SU-DHL-6 (cell line): ENCODE measurements at regions not wholly inside any gene's neighbourhood (a gene's known extent, or its start where the extent isn't known, plus 50 kb on each side); places are given as distances from the start of the nearest gene placed in this dataset.
A peak's percentile ranks its signal among the peaks of the same experiment; 100 is the strongest.
"Not testable (repeated sequence)": the region's sequence is repeated elsewhere in the genome, so short reads cannot be mapped to it uniquely, and the experiment has no call there.

ENCODE experiments used
- H2AFZ ChIP-seq: fragments of 200-600 bp; sonication (generic); 2 replicates; pipeline ENCODE4 v1.6.1; 2014; ENCODE audit warnings: low read depth, mild to moderate bottlenecking, moderate library complexity, mixed read lengths, antibody characterized with exemption, low read length; ENCODE audit not compliant: severe bottlenecking
- H3F3A ChIP-seq: fragments of 200-600 bp; shearing (Covaris generic); 2 replicates; pipeline ENCODE4 v1.6.0; 2016; ENCODE audit warnings: antibody characterized with exemption, mild to moderate bottlenecking; ENCODE audit not compliant: insufficient read depth
- H3K27ac ChIP-seq: fragments of 200-600 bp; sonication (generic); 2 replicates; pipeline ENCODE4 v1.5.1; 2016; ENCODE audit warnings: low read depth, mild to moderate bottlenecking, low read length, moderate library complexity, mixed read lengths
- H3K27me3 ChIP-seq: fragments of 200-600 bp; sonication (generic), shearing (Covaris generic); 2 replicates; pipeline ENCODE4 v1.6.0; 2014; ENCODE audit warnings: mild to moderate bottlenecking, low read length
- H3K36me3 ChIP-seq: fragments of 200-600 bp; sonication (generic); 2 replicates; pipeline ENCODE4 v1.6.1; 2014; ENCODE audit warnings: mild to moderate bottlenecking, low read length, mixed read lengths
- H3K4me2 ChIP-seq: fragments of 300-600, 200-600 bp; shearing (Covaris generic), sonication (generic); 2 replicates; pipeline ENCODE4 v1.6.0; 2014; ENCODE audit warnings: low read length, low read depth, mild to moderate bottlenecking; ENCODE audit not compliant: poor library complexity, severe bottlenecking
- H3K4me3 ChIP-seq: fragments of 200-600 bp; sonication (generic); 2 replicates; pipeline ENCODE4 v1.5.1; 2014; ENCODE audit warnings: antibody characterized with exemption, low read length, mild to moderate bottlenecking, mixed read lengths; ENCODE audit not compliant: insufficient read depth, poor library complexity, severe bottlenecking
- H3K79me2 ChIP-seq: fragments of 200-600 bp; sonication (generic); 2 replicates; pipeline ENCODE4 v1.6.1; 2014; ENCODE audit warnings: mild to moderate bottlenecking, low read length, moderate library complexity; ENCODE audit not compliant: insufficient read depth
- H3K9ac ChIP-seq: fragments of 200-600 bp; sonication (generic); 2 replicates; pipeline ENCODE4 v1.7.0; 2014; ENCODE audit warnings: mild to moderate bottlenecking, low read length
- H3K9me2 ChIP-seq: fragments of 200-600 bp; sonication (generic); replicated peaks from 2 replicates; pipeline ENCODE4 v1.6.1; 2014; ENCODE audit warnings: low read length; ENCODE audit not compliant: insufficient read depth
- H3K9me3 ChIP-seq: fragments of 200-600 bp; sonication (generic); 2 replicates; pipeline ENCODE4 v1.6.1; 2014; ENCODE audit warnings: low read length, mixed read lengths; ENCODE audit not compliant: insufficient read depth
- H4K20me1 ChIP-seq: fragments of 200-600 bp; sonication (generic); 2 replicates; pipeline ENCODE4 v1.6.1; 2014; ENCODE audit warnings: low read depth, mild to moderate bottlenecking, antibody characterized with exemption, low read length, moderate library complexity, mixed read lengths
- EZH2phosphoT487 ChIP-seq: fragments of 200-600 bp; sonication (generic), shearing (Covaris generic); conservative IDR thresholded peaks from 2 replicates; pipeline ENCODE4 v1.6.1; 2018; ENCODE audit warnings: mild to moderate bottlenecking, antibody characterized with exemption, low read length, moderate library complexity, mixed read lengths
- TF ChIP-seq, protein P1 (sequence below): fragments of 200-600 bp; sonication (generic); IDR thresholded peaks from one replicate; pipeline ENCODE4 v1.5.1; 2017; ENCODE audit warnings: antibody characterized with exemption, mild to moderate bottlenecking, low read length, moderate library complexity; ENCODE audit not compliant: insufficient read depth, poor library complexity, severe bottlenecking

DNA sequence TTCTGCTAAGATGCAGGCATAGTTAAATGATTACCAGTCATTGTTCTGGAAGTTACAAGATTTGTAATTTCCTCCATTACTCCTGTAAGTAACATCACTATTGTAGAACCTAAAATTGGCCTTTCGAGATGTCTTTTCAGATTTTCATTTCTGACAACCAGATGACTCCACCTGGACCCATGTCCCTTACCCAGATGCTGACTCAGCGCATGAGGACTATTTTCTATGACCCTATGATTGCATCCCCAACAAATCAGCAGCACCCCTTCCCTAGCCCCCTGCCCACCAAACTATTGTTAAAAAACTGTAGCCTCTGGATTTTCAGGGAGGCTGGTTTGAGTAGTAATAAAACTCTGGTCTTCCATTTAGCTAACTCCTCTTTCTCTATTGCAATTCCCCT, 55.2 kb upstream of the RCBTB2 start:
- Histone ChIP-seq H4K20me1 (no peaks in the 10 kb centered on the region), H3F3A (no peaks in the 10 kb centered on the region), H3K4me3 (no peak overlapping the region), H3K9ac (no peak overlapping the region), H3K79me2 (no peaks in the 10 kb centered on the region), H3K27me3 (no peaks in the 10 kb centered on the region), H3K27ac (no peak overlapping the region), H3K9me3 (no peaks in the 10 kb centered on the region), H3K4me2 (no peak overlapping the region), H3K36me3 (no peaks in the 10 kb centered on the region), H3K9me2 (no peaks in the 10 kb centered on the region), H2AFZ (no peak overlapping the region)
- no peak for TF ChIP-seq EZH2phosphoT487
- TF ChIP-seq, protein P1, sequence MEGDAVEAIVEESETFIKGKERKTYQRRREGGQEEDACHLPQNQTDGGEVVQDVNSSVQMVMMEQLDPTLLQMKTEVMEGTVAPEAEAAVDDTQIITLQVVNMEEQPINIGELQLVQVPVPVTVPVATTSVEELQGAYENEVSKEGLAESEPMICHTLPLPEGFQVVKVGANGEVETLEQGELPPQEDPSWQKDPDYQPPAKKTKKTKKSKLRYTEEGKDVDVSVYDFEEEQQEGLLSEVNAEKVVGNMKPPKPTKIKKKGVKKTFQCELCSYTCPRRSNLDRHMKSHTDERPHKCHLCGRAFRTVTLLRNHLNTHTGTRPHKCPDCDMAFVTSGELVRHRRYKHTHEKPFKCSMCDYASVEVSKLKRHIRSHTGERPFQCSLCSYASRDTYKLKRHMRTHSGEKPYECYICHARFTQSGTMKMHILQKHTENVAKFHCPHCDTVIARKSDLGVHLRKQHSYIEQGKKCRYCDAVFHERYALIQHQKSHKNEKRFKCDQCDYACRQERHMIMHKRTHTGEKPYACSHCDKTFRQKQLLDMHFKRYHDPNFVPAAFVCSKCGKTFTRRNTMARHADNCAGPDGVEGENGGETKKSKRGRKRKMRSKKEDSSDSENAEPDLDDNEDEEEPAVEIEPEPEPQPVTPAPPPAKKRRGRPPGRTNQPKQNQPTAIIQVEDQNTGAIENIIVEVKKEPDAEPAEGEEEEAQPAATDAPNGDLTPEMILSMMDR = no peak

DNA sequence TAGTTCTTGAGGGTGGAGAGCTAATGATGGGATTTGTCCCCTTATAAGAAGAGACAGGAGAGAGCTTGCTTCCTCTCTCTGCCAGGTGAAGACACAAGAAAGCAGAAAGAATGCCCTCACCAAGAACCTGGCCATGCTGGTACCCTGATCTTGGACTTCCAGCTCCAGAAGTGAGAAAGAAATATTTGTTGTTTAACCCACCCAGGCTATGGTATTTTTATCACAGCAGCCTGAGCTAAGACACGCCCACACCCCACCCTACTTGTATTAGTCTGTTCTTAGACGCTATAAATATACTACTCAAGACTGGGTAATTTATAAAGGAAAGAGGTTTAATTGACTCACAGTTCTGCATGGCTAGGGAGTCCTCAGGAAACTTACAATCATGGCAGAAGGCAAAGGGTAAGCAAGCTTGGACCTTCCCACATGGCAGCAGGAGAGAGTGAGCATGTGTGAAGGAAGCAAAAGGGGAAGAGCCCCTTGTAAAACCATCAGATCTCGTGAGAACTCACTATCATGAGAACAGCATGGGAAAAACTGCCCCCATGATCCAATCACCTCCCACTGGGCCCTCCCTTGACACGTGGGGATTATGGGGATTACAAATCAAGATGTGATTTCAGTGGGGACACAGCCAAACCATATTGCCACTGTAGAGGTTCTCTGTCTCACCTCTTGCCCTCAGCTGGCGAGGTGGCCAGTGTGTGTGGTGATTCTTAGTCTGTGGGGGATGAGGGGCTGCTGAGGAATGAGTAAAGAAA, 57.4 kb upstream of the RCBTB2 start:
- Histone ChIP-seq H4K20me1 (no peaks in the 10 kb centered on the region), H3F3A (no peaks in the 10 kb centered on the region), H3K79me2 (no peaks in the 10 kb centered on the region), H3K9me3 (no peaks in the 10 kb centered on the region), H3K9ac (peak overlapping the region; percentile 11; the same call in 1 of the 2 replicates), H3K4me2 (peak overlapping the region; percentile 31), H3K36me3 (no peaks in the 10 kb centered on the region), H2AFZ (peak overlapping the region; percentile 64), H3K27ac (no peak overlapping the region), H3K9me2 (no peaks in the 10 kb centered on the region), H3K4me3 (no peak overlapping the region), H3K27me3 (no peaks in the 10 kb centered on the region)
- TF ChIP-seq EZH2phosphoT487 = no peak
- TF ChIP-seq, protein P1 = no peak

DNA sequence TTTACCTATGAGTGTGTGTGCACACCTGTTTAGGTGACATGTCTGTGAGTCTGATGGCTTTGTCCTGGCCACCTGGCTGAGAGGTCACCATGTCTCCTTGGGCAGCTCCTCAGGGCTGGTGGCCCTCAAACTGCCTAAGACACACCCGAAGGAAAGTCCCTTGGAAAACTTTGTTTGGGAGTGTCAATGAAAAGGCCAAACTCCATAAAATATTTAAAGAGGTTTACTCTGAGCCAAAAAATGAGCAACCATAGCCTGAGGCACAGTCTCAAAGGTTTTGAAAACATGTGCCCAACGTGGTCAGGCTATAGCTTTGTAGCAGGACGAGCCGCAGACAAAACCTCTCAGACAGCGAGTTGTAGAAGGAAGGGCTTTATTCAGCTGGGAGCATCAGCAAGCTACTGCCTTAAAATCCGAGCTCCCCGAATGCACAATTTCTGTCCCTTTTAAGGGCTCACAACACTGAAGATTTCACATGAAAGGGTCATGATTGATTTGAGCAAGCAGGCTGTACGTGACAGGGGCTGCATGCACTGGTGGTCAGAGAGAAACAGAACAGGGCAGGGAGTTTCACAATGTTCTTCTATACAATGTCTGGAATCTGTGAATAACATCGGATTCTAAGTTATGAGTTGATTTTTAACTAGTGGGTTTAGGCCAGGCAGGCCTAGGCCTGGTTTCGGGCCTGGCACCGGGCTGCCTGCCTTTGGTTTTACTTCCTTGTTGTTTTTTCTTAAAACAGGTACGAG, 58.4 kb upstream of the RCBTB2 start:
- not testable (repeated sequence) for H3K27me3 ChIP-seq, H4K20me1 ChIP-seq, H3K27ac ChIP-seq, H3K9me3 ChIP-seq, H3K36me3 ChIP-seq, H3K9ac ChIP-seq, H3K4me2 ChIP-seq, H2AFZ ChIP-seq, H3K79me2 ChIP-seq, H3K9me2 ChIP-seq, H3F3A ChIP-seq, H3K4me3 ChIP-seq
